ENCODE measurements at regions not wholly inside any gene's neighbourhood (a gene's known extent, or its start where the extent isn't known, plus 50 kb on each side); places are given as distances from the start of the nearest gene placed in this dataset.

GRCh38 chr11:21631991-21632390 is 560.9 kb upstream of the ANO5 start:
- H4K20me1 ChIP-seq (ENCODE audit: control insufficient read depth, extremely low read depth, insufficient read depth, low read length), result no peaks in the 10 kb centered on the region
- TF ChIP-seq CTCF (conservative IDR thresholded peaks at IDR 0.05 in 1 of 2, IDR thresholded peaks at IDR 0.05 in 1 of 2; ENCODE audit: low read depth in 1 of 2, low read length in 2 of 2), result no peak
- TF ChIP-seq EZH2 (IDR thresholded peaks at IDR 0.05; ENCODE audit: low read length, missing control alignments), result no peak
- H3K27ac ChIP-seq (ENCODE audit: insufficient read depth, low read length), result no peak overlapping the region
- H3K9me3 ChIP-seq (ENCODE audit: control insufficient read depth, insufficient read depth, low read depth, low read length), result no peaks in the 10 kb centered on the region
- H3K9ac ChIP-seq (ENCODE audit: insufficient read depth, low read length), result no peak overlapping the region
- H2AFZ ChIP-seq (ENCODE audit: low read length), result no peak overlapping the region
- no peak for DNase-seq (ENCODE audit: low read depth in 2 of 2)
- no peak overlapping the region for H3K4me3 ChIP-seq (replicated peaks in 1 of 4; ENCODE audit: control extremely low read depth in 1 of 4, insufficient read depth in 1 of 4, low read depth in 3 of 4, low read length in 4 of 4)
- H3K4me2 ChIP-seq (ENCODE audit: extremely low read depth, insufficient read depth, low read length), result no peak overlapping the region
- no peaks in the 10 kb centered on the region for H3K79me2 ChIP-seq (ENCODE audit: control insufficient read depth, insufficient read depth, low read length)
- H3K36me3 ChIP-seq (ENCODE audit: control insufficient read depth, insufficient read depth, low read length), result no peaks in the 10 kb centered on the region
- H3K4me1 ChIP-seq (ENCODE audit: control insufficient read depth, extremely low read depth, insufficient read depth, low read length), result no peaks in the 10 kb centered on the region
- H3K27me3 ChIP-seq (ENCODE audit: control insufficient read depth, insufficient read depth, low read length), result no peaks in the 10 kb centered on the region

- H4K20me1 ChIP-seq (ENCODE audit: control insufficient read depth, extremely low read depth, insufficient read depth, low read length), result no peaks in the 10 kb centered on the region
Measured at GRCh38 chr11:21634491-21634890, 558.4 kb upstream of the ANO5 start.

GRCh38 chr11:21634956-21635355 is 557.9 kb upstream of the ANO5 start:
- no peaks in the 10 kb centered on the region for H3K36me3 ChIP-seq (ENCODE audit: control insufficient read depth, insufficient read depth, low read length)
- no peaks in the 10 kb centered on the region for H4K20me1 ChIP-seq (ENCODE audit: control insufficient read depth, extremely low read depth, insufficient read depth, low read length)
- H3K27ac ChIP-seq (ENCODE audit: insufficient read depth, low read length), result no peak overlapping the region
- H3K4me2 ChIP-seq (ENCODE audit: extremely low read depth, insufficient read depth, low read length), result no peak overlapping the region
- no peaks in the 10 kb centered on the region for H3K4me1 ChIP-seq (ENCODE audit: control insufficient read depth, extremely low read depth, insufficient read depth, low read length)
- H3K79me2 ChIP-seq (ENCODE audit: control insufficient read depth, insufficient read depth, low read length), result no peaks in the 10 kb centered on the region
- TF ChIP-seq CTCF (conservative IDR thresholded peaks at IDR 0.05 in 1 of 2, IDR thresholded peaks at IDR 0.05 in 1 of 2; ENCODE audit: low read depth in 1 of 2, low read length in 2 of 2) (no peak), EZH2 (IDR thresholded peaks at IDR 0.05; ENCODE audit: low read length, missing control alignments) (no peak)
- H2AFZ ChIP-seq (ENCODE audit: low read length), result no peak overlapping the region
- H3K4me3 ChIP-seq (replicated peaks in 1 of 4; ENCODE audit: control extremely low read depth in 1 of 4, insufficient read depth in 1 of 4, low read depth in 3 of 4, low read length in 4 of 4), result no peak overlapping the region
- no peak overlapping the region for H3K9ac ChIP-seq (ENCODE audit: insufficient read depth, low read length)
- no peaks in the 10 kb centered on the region for H3K9me3 ChIP-seq (ENCODE audit: control insufficient read depth, insufficient read depth, low read depth, low read length)
- no peaks in the 10 kb centered on the region for H3K27me3 ChIP-seq (ENCODE audit: control insufficient read depth, insufficient read depth, low read length)
- DNase-seq (ENCODE audit: low read depth in 2 of 2), result no peak

More at GRCh38 chr11:21634491-21634890, 558.4 kb upstream of the ANO5 start:
- Histone ChIP-seq H3K4me1 (ENCODE audit: control insufficient read depth, extremely low read depth, insufficient read depth, low read length) (no peaks in the 10 kb centered on the region), H3K36me3 (ENCODE audit: control insufficient read depth, insufficient read depth, low read length) (no peaks in the 10 kb centered on the region), H2AFZ (ENCODE audit: low read length) (no peak overlapping the region), H3K9ac (ENCODE audit: insufficient read depth, low read length) (no peak overlapping the region), H3K79me2 (ENCODE audit: control insufficient read depth, insufficient read depth, low read length) (no peaks in the 10 kb centered on the region), H3K4me3 (replicated peaks in 1 of 4; ENCODE audit: control extremely low read depth in 1 of 4, insufficient read depth in 1 of 4, low read depth in 3 of 4, low read length in 4 of 4) (no peak overlapping the region), H3K9me3 (ENCODE audit: control insufficient read depth, insufficient read depth, low read depth, low read length) (no peaks in the 10 kb centered on the region), H3K4me2 (ENCODE audit: extremely low read depth, insufficient read depth, low read length) (no peak overlapping the region), H3K27me3 (ENCODE audit: control insufficient read depth, insufficient read depth, low read length) (no peaks in the 10 kb centered on the region), H3K27ac (ENCODE audit: insufficient read depth, low read length) (no peak overlapping the region)
- DNase-seq (ENCODE audit: low read depth in 2 of 2), result no peak
- TF ChIP-seq EZH2 (IDR thresholded peaks at IDR 0.05; ENCODE audit: low read length, missing control alignments) (no peak), CTCF (conservative IDR thresholded peaks at IDR 0.05 in 1 of 2, IDR thresholded peaks at IDR 0.05 in 1 of 2; ENCODE audit: low read depth in 1 of 2, low read length in 2 of 2) (no peak)
